ENCODE measurements at regions not wholly inside any gene's neighbourhood (a gene's known extent, or its start where the extent isn't known, plus 50 kb on each side); places are given as distances from the start of the nearest gene placed in this dataset.
A peak's percentile ranks its signal among the peaks of the same experiment; 100 is the strongest.

DNA sequence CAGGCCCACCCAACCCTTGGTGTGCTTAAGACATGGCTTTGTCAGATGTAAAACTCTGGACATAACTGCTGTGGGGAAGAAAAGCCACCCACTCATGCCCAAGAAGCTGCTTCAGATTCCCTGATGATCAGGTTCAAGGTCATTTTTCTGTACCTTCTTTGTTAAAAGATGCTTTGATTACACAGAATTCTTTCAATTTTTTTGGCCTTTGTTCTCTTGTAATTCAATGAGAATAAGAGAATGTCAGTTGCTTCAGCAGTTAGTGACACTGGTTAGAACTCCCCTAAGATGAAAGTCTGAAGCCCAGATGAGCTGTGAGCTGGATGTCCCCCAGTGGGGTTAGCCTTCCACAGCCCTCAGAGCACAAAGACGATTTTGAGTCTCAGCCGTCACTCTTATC is 152.7 kb downstream of the CHRM3 start:
- no peak for DNase-seq (ENCODE audit: low read depth)

DNA sequence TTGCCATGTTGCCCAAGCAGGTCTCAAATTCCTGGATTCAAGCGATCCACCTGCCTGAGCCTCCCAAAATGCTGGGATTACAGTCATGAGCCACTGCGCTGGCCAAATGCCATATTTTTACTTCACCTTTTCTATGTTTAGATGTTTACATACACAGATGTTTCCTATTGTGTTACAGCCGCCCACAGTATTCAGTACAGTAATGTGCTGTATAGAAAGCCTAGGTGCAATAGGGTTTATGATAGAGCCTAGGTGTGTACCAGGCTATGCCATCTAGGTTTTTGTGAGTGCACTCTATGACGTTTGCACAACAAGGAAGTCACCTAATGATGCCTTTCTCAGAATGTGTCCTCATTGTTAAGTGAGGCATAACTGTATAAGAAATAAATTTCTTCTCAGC is 153.4 kb downstream of the CHRM3 start:
- DNase-seq (ENCODE audit: low read depth): no peak

DNA sequence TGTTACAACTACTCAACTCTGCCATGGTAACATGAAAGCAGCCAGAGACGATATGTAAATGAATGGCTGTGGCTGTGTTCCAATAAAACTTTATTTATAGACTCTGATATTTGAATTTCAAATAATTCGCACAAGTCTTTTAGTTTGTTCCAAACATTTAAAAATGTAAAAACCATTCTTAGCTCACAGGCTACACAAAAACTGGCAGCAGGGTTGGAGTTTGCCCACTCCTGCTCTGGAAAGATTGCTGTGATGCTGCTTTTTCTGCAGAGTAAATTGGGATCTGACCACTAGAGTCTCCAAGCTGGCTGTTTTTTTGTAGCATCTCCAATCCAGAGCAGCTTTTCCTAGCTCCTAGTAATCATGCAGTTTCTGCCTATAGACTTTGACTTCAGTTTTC is 157.5 kb downstream of the CHRM3 start:
- DNase-seq (ENCODE audit: low read depth): no peak

DNA sequence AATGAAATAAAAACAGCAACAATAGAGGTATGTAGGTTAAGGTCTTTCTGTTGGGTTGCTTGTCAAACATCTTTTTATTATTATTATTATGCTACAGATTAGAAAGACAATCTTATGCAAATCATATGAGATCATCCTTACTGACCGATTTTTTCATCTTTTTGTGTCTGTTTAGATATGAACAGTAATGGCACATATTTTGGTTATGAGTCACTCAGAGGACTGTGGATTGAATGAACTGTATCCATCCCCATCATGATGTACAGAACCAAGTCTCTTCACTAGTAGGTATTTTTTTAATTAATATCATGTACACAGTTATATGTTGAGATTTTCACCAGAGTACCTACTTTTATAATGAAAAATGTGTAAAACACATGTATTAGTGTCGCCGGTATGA is 159.1 kb downstream of the CHRM3 start:
- no peak for DNase-seq (ENCODE audit: low read depth)

DNA sequence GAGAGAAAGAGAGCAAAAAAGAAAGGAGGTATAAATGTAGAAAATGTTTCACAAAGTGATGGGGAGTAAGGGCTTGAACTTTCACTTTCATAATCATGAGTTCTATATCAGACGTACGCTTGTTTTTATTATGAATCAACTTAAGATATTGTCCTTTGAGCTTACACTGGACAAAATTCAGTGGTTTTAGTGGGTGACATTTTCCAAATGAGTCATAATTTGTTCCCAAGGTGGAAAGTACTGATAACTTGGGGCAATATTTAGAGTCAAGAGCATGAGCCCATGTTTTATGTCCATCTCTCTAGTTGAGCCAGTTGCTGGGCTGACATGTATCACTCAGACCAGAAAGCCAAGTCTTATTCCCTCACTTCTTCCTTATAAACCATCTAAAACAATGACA is 161.6 kb downstream of the CHRM3 start:
- no peak for DNase-seq (ENCODE audit: low read depth)

DNA sequence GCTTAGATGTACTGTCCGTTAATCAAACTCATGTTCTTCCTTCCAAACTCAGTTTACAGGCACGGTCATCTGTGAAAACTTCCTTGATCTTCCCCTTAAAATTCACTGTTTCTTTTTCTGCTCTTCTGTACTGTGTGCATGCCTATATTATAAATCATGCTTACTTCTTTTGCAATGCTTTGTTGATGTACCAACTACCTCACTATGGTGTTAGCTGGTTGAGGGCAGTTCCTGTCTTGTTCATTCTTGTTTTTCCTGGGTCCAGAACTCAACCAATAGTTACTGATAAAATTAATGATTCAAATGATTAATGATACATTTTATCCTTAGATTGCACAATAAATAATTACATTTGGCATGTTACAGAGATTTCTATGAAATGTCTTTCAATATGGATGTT is 163.8 kb downstream of the CHRM3 start:
- DNase-seq (ENCODE audit: low read depth): peak; percentile 2

DNA sequence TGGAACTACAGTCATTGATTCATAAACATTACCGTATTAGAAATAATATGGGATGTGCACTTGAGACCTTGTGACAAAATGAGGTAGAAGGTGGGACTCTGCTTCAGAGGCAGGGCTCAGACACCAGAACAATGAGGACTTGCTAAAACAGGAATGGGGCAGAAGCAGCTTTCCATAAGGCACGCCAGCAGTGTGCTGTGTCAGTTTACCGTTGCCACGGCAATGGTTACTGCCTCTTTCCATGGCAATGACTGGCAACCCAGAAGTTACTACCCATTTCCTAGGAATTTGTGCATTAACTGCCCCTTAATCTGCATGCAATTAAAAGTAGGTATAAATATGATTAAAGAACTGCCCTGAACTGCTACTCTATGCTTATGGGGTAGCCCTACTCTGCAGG is 169.0 kb downstream of the CHRM3 start:
- no peak for DNase-seq (ENCODE audit: low read depth)

DNA sequence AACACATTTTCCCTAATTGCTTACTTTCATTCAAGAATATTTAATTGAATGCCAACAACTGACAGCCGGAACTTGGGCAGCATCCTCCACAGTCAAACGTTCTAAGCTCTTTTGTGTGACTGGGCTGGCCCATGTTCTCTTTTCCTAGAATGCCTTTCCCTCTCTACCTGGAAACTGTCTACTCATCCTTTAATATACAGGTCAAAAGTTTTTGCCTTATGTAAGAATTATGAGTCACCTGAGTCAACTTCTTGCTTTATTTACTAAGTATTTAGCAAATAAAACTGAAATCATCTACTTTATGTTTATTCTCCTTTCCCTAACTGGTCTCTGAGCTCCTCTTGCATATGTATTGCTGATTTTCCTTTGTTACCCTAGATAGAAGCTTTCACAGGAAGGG is 172.2 kb downstream of the CHRM3 start:
- no peak for DNase-seq (ENCODE audit: low read depth)

DNA sequence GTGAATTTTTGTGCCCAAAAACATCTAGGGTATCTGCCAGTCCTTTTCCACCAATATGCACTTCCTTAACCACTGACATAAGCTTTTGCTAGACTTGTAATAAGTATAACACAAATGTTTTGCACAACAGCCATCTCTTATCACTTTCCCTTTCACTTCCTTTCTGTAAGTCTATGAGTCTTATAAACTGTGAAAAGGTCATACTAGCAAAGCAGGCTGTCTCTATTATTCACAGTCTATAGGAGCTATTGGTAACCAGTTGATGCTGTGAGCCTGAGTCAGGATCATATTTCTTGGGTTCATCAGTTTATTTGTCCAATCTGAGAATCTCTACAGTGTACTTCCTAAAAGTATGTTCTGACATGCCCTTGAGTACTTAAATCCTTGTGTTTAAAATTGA is 172.6 kb downstream of the CHRM3 start:
- no peak for DNase-seq (ENCODE audit: low read depth)

DNA sequence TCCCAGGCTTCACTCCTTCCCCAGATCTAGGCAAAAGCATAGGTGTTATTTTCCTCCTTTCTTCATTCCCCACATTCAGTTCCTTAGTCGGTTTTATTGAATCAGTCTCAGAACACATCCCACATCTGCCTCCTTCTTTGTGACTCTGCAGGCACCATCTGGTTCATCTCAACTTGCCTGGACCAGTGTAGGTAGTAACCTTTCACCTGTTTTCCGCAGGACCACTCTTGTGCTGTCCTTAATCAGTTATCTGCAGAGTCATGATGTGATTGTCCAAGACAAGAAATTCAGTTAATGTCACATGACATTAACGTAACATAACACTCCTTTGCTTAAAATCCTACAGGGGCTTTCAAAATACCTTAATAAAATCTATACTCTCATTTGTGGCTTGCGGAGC is 174.6 kb downstream of the CHRM3 start:
- no peak for DNase-seq (ENCODE audit: low read depth)

DNA sequence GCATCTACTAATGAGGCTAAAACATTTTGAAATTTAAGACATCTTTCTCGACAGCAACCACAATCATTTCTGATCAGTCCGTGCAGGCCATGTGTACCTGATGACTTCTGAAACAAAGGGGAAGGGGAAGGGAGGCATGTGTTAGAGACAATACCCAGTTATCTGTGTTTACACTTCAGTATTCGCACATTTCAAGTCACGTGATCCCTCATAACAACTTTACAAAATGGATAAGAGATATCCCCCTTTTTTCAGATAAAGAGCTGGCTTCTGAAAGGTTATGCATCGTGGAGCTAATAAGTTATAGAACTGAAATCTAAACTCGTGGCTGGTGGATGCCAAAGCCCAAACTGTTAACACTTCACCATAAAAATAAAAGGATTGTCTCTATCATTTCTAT is 175.7 kb downstream of the CHRM3 start:
- no peak for DNase-seq (ENCODE audit: low read depth)

DNA sequence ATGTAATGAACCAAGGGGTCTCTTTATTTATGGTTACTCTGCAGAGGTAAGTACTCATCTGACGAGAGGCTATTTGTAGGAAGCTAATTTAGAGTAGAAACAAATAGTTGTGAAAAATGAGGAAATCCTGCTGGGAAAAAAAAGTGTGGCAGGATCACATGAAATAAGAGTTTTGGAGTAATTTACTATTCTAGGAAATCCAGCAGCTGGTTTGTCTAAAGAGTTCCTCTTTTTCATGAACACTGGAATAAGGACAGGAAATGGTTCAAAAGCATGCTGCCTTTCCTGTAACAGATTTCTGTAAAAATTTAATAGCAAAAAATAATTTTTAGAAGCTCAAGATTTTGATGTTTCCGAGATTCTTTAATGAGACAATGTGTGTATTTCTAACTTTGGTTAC is 177.3 kb downstream of the CHRM3 start:
- DNase-seq (ENCODE audit: low read depth): no peak

DNA sequence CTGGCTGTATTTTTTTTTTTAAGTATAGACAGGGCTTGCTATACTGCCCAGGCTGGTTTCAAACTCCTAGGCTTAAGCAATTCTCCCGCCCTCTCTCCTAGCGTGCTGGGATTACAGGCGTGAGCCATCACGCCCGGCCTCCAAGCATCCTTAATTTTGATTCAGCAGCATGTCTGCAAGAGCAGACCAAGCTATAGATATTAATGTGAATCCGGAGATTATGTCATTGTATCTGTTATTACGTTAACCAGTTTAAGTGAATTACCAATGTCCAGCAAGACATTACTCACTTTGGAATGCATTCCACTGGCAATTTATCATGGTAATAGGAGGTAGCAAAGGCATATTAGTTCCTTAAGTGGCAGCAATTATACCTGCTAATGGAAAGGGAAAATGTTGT is 179.7 kb downstream of the CHRM3 start:
- no peak for DNase-seq (ENCODE audit: low read depth)

DNA sequence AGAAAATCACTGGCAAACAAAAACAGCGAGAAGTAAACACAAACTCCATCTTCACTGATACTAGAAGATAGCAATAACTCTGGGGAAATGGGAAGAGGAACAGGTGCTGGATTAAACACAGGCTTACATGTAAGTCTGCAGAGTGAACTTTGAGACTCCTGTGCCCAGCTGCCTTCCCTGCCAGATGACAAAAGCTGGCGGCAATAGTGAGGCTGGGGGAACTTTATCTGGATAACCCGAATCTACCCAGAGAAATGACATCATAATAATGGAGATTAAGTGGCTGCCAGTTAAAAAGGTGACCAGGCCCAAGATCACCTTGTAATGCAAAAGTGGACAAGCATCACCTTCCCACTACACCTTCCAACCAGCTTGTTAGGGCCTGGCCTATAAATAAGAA is 184.5 kb downstream of the CHRM3 start:
- no peak for DNase-seq (ENCODE audit: low read depth)

DNA sequence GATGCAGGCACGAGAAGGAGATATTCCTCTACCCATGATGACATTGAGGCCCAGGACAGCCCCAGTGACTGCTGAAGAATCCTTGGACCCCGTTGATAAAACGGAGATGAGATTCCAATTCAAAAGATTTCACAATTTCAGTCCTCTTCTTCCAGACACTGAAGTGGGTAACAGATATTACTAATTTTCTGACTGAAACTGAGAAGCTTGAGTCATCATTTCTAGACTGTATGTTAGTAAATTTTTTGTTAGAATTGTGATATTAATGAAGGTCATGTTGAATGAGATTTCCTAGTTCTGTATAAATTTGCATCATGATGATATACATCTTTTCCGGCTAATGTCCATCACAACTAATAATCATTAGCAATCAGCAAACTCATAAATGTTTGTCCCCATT is 185.8 kb downstream of the CHRM3 start:
- DNase-seq (ENCODE audit: low read depth): no peak

DNA sequence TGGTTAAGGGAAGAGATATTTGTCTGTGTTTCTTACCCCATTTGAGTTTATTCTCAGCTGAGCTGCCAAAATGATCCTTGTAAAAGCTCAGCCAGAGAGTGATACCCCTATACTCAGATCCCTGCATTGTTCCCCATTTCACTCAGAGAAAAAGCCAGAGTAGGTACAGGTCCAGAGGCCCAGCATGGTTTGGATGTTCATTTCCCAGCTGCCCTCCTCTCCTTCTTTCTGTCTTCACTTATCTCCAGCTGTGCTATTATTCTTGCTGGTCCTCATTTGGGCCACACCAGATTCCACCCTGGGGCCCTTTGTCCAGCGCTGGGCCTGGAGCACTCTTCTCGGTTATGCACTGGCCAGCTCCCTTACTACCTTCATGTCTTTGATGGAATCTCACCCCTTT is 187.7 kb downstream of the CHRM3 start:
- DNase-seq (ENCODE audit: low read depth): no peak

DNA sequence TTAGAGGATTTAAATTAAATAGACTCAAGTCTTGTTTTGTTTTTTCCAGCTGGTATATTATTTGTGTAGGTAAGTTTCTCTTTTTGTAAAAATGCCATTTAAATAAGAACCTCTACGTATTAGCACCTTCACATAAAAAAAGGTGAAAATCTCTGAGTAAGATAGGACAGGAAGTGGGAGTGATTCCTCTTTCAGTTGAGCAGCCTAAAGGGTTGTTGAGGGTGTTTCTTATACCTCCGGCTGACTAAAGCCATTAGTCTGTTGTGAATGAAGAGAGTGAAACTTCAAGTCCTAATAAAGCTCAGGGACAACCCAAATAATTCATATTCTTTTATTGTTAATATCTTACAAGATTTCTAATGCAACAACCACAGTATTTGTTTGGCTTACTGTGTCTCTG is 188.7 kb downstream of the CHRM3 start:
- no peak for DNase-seq (ENCODE audit: low read depth)

DNA sequence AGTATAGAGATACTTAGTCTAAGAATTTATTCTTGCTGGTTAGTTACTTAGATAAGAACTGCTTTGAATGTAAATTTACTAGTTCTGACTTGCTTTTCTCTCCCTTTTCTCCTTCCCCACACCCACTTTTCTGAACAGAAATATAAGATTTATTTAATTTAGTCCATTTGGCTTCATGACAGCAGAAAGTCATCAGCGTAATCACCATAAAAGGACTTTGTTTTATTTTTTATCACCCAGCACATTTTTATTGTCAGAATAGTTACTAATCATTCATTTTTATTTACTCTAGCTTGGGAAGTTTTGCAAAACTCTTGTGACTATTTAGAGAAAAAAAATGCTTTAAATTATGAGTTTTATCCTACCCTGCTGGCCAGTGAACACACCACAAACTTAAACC is 197.2 kb downstream of the CHRM3 start:
- no peak for DNase-seq (ENCODE audit: low read depth)

DNA sequence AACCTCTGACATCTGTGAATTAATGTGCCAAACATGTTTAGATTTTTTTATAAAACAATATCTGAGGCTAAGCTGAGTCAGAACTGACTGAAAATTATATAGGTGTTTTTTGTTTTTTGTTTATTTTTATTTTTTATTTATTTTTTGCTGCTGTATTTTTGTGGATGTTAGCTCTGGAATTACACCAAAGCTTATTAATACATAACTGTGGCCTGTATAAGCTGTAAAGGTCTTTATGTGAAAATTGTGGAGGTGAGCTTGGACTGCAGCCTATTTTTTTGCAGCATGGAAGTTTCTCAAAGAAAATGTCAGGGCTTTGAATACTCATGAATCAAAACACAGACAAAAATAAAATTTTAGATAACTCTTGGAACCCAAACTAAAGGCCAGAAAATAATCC is 199.8 kb downstream of the CHRM3 start:
- no peak for DNase-seq (ENCODE audit: low read depth)

DNA sequence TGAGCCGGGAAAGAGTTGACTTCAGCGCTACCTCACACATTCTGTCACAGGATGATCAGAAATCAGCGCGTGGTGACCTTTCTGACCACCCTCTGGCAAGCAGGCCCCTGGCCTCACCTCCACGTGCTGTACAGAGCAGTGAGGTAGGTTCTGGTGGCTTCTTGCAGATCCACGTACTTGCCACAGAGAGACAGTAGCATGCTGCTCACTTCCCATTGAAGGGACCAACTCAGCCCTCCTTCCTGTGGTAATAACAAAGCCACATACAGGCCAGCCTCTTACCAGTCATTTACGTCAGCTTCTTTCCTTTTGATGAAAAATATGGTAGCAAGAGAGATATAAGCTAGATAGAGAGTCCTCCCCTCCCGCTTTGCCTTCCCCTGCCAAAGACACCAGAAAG is 200.7 kb downstream of the CHRM3 start:
- no peak for DNase-seq (ENCODE audit: low read depth)

DNA sequence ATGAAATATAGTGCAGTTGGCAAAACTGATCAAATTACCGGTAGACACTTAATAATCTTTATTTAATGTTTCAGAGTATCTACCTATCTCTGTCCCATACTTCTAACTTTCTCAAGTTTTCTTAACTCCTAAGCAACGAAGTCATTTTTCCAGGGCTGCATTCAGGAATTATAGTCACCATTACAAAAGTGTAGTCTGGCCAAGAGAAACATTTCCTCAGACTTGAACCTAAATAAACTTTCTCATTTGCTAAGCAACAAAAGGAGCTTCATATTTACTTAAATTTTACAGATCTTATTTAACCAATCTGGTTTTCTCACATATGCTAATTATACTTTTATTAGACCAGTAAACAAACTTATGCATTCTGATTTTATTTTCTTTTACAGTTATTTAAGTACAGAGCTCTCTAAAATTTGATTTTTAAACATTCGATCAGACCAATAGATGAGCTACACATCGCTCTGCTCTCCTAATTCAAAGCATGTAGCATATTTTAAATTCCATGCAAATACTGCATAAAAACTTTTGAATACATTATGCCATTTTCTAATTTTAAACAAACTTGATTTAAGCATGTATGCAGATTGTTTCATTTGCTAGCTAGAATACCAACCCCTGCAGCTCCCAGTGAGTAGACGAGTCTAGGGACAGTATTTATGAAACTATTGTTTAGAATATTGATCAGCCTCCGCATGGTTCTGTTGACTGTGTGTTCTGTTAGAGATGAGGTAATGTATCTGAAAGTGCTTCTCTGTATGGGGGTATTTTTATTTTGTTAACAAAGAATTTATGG is 201.4 kb downstream of the CHRM3 start:
- DNase-seq (ENCODE audit: low read depth): no peak

DNA sequence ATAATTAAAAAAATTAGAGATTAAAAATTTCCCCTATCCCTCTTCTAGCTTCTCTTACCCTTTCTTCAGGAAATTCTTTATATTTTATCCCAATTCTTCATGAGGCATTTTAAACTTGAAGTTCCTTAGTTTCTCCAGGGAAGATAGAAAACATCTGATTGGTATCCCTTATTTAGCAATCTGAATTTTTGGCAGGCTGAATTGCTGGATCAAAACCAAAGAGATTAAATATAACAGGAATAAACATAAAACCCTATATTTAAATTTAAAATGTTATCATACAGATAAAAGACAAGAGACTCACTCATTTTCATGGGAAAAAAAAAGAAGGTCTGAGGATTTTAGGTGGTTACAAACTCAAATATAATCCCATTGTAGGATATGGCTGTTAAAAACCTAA is 204.2 kb downstream of the CHRM3 start:
- DNase-seq (ENCODE audit: low read depth): no peak

DNA sequence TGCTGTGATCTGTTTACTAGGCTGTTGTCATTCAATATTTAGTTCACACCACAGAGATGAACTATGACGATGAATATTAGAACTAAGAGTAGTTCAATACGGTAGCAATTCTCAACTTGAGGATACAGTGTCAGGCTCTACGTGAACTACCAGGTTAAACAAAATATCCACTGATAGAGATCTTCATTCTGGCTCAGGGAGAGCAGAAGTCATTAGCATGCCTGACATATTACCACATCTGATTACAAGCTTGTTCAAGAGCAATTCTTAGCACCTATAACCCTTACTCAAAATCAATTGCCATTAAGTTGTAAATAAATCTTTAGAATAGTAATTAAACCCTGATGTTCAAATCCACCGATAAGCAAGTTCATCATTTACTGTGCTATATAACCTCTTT is 207.2 kb downstream of the CHRM3 start:
- DNase-seq (ENCODE audit: low read depth): no peak

DNA sequence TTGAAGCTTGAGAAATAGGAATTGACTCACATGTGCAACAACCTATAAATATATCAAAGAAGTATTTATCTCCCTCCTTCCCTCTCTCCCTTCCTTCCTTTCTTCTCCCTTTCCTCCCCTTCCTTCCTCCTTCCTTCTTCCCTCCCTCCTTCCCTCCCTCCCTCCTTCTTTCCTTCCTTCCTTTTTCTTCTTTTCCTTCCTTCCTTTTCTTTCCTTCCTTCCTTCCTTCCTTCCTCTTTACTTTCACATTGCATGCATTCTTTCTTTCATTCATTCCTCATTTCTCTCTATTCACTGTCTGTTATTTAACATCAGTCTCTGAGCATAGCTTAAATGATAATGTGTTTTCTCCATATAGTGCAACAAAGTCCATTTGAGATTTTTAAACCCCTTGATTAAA is 214.2 kb downstream of the CHRM3 start:
- no peak for DNase-seq (ENCODE audit: low read depth)

DNA sequence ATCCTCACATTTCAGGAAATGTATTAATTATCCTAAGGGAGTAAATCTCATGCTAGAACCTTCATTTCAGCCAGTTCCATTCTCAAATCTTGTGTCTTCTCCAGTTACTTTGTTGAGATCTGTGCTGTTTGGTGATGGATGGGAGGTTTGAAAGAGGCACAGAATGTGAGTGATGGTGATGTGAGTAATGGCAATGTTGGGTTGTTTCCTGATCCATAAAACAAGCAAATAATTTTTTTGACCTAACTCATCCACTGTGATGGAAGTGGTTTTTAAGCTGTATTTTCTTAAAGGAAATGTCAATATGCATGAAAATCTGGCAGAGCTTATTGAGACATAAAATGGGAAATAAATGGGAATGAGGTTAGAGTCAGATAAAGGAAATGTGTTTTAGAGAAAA is 214.7 kb downstream of the CHRM3 start:
- no peak for DNase-seq (ENCODE audit: low read depth)

All from amniotic epithelial cell (primary cell).